HCT116 (cell line): ENCODE measurements at regions not wholly inside any gene's neighbourhood (a gene's known extent, or its start where the extent isn't known, plus 50 kb on each side); places are given as distances from the start of the nearest gene placed in this dataset.

Experiments used
- ATAC-seq: fragments of 200-7000 bp; cut with Tn5 transposase; 2 replicates; pipeline ENCODE4 v1.9.1; 2020; ENCODE audit warnings: mild to moderate bottlenecking, moderate library complexity
- BruUV-seq: library from RNA; stranded (reverse); fragments of 400-500 nt; replicated peaks from 2 replicates; lab custom pipeline; 2021; lab: Mats Ljungman, UMichigan
- CTCF ChIA-PET: fragments of 300-600 bp; sonication (Branson Sonifier 250); formaldehyde crosslinking; loops from one replicate; lab custom pipeline; 2021; ENCODE audit warnings: antibody characterized with exemption; lab: Charles Lee
- POLR2A ChIA-PET: fragments of 300-600, 350-600 bp; sonication (Branson Sonifier 250); formaldehyde crosslinking; loops from one replicate; lab custom pipeline; 2021; ENCODE audit warnings: antibody characterized with exemption; lab: Charles Lee
- RAD21 ChIA-PET, 2 experiments: fragments of 300-600 bp; sonication (Branson Sonifier 250); formaldehyde crosslinking; loops; one replicate each; lab custom pipeline; 2023; ENCODE audit warnings: low total read pairs in 2 of 2; ENCODE audit not compliant: uncharacterized antibody in 2 of 2, unreplicated experiment in 2 of 2, low non-redundant PET in 1 of 2; lab: Charles Lee
- DNase-seq: peaks from one replicate; pipeline ENCODE4 v3.0.0-alpha.2; 2010; ENCODE audit warnings: low read depth, low spot score
- H2AFZ ChIP-seq: fragments of 200-600 bp; shearing (Covaris generic), sonication (generic); 2 replicates; pipeline ENCODE4 v1.6.1; 2017; ENCODE audit warnings: low read depth, mixed run types, mixed read lengths, antibody characterized with exemption, low read length; ENCODE audit not compliant: poor library complexity, severe bottlenecking
- H3K27ac ChIP-seq: 2 replicates; pipeline ENCODE4 v1.5.1; 2012; ENCODE audit warnings: low read depth, low read length
- H3K27me3 ChIP-seq: fragments of 200-600 bp; sonication (generic); 2 replicates; pipeline ENCODE4 v1.6.1; 2016; ENCODE audit warnings: mixed run types, low read length, mixed read lengths; ENCODE audit not compliant: insufficient read depth
- H3K36me3 ChIP-seq, 2 experiments: fragments of 200-500 bp in 1 of 2; fragments of 200-600 bp in 1 of 2; sonication (Bioruptor generic) in 1 of 2; sonication (generic) in 1 of 2; 2 replicates each; pipeline versions ENCODE4 v1.5.1 to v1.6.1; 2014 to 2016; ENCODE audit warnings: low read length in 2 of 2, inconsistent platforms in 1 of 2, mixed read lengths in 1 of 2, mixed run types in 1 of 2; ENCODE audit not compliant: insufficient read depth in 2 of 2, control insufficient read depth in 1 of 2
- H3K4me1 ChIP-seq, 2 experiments: fragments of 200-600 bp in 1 of 2; sonication (generic) in 1 of 2; 2 replicates each; pipeline versions ENCODE4 v1.5.1 to v1.6.1; 2012 to 2017; ENCODE audit warnings: low read length in 2 of 2, inconsistent platforms in 1 of 2, mild to moderate bottlenecking in 1 of 2, mixed read lengths in 1 of 2, mixed run types in 1 of 2, moderate library complexity in 1 of 2; ENCODE audit not compliant: insufficient read depth in 2 of 2, control insufficient read depth in 1 of 2
- H3K4me2 ChIP-seq: fragments of 200-600 bp; sonication (generic); 2 replicates; pipeline ENCODE4 v1.6.1; 2017; ENCODE audit warnings: mixed run types, low read length, mixed read lengths
- H3K4me3 ChIP-seq, 2 experiments: fragments of 200-600 bp in 1 of 2; sonication (generic) in 1 of 2; replicated peaks in 1 of 2; 2 replicates each; pipeline ENCODE4 v1.5.1; 2011 to 2016; ENCODE audit warnings: low read length in 2 of 2, control low read depth in 1 of 2, low read depth in 1 of 2, mild to moderate bottlenecking in 1 of 2, mixed read lengths in 1 of 2, mixed run types in 1 of 2
- H3K79me2 ChIP-seq: fragments of 200-600 bp; sonication (generic); 2 replicates; pipeline ENCODE4 v1.6.1; 2017; ENCODE audit warnings: mild to moderate bottlenecking, mixed run types, low read length, moderate library complexity, mixed read lengths; ENCODE audit not compliant: insufficient read depth
- H3K9ac ChIP-seq: fragments of 200-600 bp; sonication (generic); 2 replicates; pipeline ENCODE4 v1.6.1; 2016; ENCODE audit warnings: low read length, mixed read lengths
- H3K9me2 ChIP-seq: fragments of 200-600 bp; sonication (generic), shearing (Covaris generic); 2 replicates; pipeline ENCODE4 v1.6.1; 2017; ENCODE audit warnings: mixed run types, mild to moderate bottlenecking, moderate library complexity; ENCODE audit not compliant: insufficient read depth
- H3K9me3 ChIP-seq, 2 experiments: fragments of 200-500 bp in 1 of 2; fragments of 200-600 bp in 1 of 2; sonication (Bioruptor generic) in 1 of 2; sonication (generic) in 1 of 2; 2 replicates each; pipeline ENCODE4 v1.6.1; 2014 to 2017; ENCODE audit warnings: low read length in 2 of 2, mixed read lengths in 2 of 2, inconsistent platforms in 1 of 2, low read depth in 1 of 2, mild to moderate bottlenecking in 1 of 2, mixed run types in 1 of 2, moderate library complexity in 1 of 2; ENCODE audit not compliant: control insufficient read depth in 1 of 2, insufficient read depth in 1 of 2
- H4K20me1 ChIP-seq: fragments of 200-600 bp; sonication (generic), shearing (Covaris generic); 2 replicates; pipeline ENCODE4 v1.6.1; 2017; ENCODE audit warnings: mixed run types, mild to moderate bottlenecking, moderate library complexity; ENCODE audit not compliant: insufficient read depth
- CEBPB ChIP-seq: IDR thresholded peaks from 2 replicates; pipeline ENCODE4 v1.6.1; 2012; ENCODE audit warnings: low read depth
- EZH2phosphoT487 ChIP-seq: fragments of 200-600 bp; IDR thresholded peaks from 2 replicates; pipeline ENCODE4 v1.6.1; 2018; ENCODE audit warnings: antibody characterized with exemption, borderline replicate concordance
- JUND ChIP-seq: IDR thresholded peaks from 2 replicates; pipeline ENCODE4 v1.6.1; 2012
- YY1 ChIP-seq: IDR thresholded peaks from 2 replicates; pipeline ENCODE4 v1.6.1; 2011; ENCODE audit warnings: low read length, low read depth, moderate library complexity, mild to moderate bottlenecking; ENCODE audit not compliant: insufficient replicate concordance; ENCODE audit errors: extremely low read depth
- ZNF274 ChIP-seq: fragments of 200-500 bp; sonication (Bioruptor generic); IDR thresholded peaks from 2 replicates; pipeline ENCODE4 v1.6.1; 2014; ENCODE audit warnings: mild to moderate bottlenecking, low read depth, low read length, inconsistent platforms
- intact Hi-C: fragments of 100-400 bp; cut with micrococcal nuclease; formaldehyde crosslinking; loops from 2 replicates; pipeline ENCODE4 v1.10.0; 2022
- TF ChIP-seq, protein P1 (sequence below), 3 experiments: fragments of 200-600 bp in 1 of 3; sonication (generic) in 1 of 3; IDR thresholded peaks in 2 of 3; conservative IDR thresholded peaks in 1 of 3; 2 replicates each; pipeline ENCODE4 v1.5.1; 2012 to 2017; ENCODE audit warnings: low read depth in 2 of 3, low read length in 2 of 3, antibody characterized with exemption in 1 of 3, borderline replicate concordance in 1 of 3, control low read depth in 1 of 3, mild to moderate bottlenecking in 1 of 3, mixed read lengths in 1 of 3, mixed run types in 1 of 3, moderate library complexity in 1 of 3; ENCODE audit not compliant: insufficient read depth in 1 of 3

DNA sequence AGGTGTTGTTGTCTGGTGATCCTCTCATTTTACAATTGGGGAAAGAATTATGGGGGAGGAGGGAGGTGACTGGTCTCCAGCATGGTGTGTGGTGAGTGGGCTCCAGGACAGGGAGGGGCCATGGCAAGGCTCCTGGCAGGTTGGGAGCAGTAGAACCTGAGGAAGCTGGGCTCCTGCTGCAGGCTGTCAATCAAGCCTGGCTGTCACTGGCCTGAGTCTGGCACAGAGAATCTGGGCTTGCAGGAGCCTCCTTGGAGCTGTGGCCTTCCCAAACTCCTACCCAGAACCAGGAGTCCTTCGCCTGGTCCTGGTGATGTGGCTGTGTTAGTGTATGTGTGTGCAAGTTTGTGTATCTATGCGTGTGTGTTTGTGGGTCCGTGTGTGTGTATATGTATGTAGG, 131.9 kb upstream of the CSF3R start (continued):
- no peak for TF ChIP-seq YY1
- TF ChIP-seq JUND = no peak

DNA sequence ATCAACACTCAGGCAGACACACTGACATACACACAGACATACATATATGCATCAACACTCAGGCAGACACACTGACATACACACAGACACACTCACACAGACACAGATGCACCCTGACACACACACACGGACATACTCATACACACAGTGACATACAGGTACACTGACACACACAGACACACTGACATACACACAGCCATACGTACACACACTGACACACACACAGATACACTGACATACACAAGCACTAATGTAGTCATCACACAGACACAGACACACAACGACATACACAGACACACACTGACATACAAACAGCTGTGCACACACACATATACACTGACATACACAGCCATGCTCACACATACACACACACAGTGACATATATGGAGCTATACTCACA, 131.0 kb upstream of the CSF3R start:
- H3K4me1 ChIP-seq = no peaks in the 10 kb centered on the region
- CTCF ChIA-PET = no interaction called here
- RAD21 ChIA-PET = no interaction called here
- no peaks in the 10 kb centered on the region for H3K36me3 ChIP-seq
- H3K27me3 ChIP-seq = peaks cover 21% of the 10 kb centered on the region; the same call in 1 of the 2 replicates
- no peaks in the 10 kb centered on the region for H4K20me1 ChIP-seq
- no TSS peak for BruUV-seq
- POLR2A ChIA-PET = no interaction called here
- H3K4me2 ChIP-seq = no peak overlapping the region
- TF ChIP-seq ZNF274 (no peak), CEBPB (no peak), EZH2phosphoT487 (no peak)
- no peak overlapping the region for H2AFZ ChIP-seq
- no peaks in the 10 kb centered on the region for H3K9me2 ChIP-seq
- H3K27ac ChIP-seq = no peak overlapping the region
- no peak overlapping the region for H3K9ac ChIP-seq
- no peak overlapping the region for H3K4me3 ChIP-seq
- no peaks in the 10 kb centered on the region for H3K9me3 ChIP-seq
- DNase-seq (no peak), ATAC-seq (no peak)
- no peaks in the 10 kb centered on the region for H3K79me2 ChIP-seq
- intact Hi-C loops = loop anchor here (10.0 kb wide), 1 partner anchor 711 kb away; no protein-coding TSS in a partner anchor

DNA sequence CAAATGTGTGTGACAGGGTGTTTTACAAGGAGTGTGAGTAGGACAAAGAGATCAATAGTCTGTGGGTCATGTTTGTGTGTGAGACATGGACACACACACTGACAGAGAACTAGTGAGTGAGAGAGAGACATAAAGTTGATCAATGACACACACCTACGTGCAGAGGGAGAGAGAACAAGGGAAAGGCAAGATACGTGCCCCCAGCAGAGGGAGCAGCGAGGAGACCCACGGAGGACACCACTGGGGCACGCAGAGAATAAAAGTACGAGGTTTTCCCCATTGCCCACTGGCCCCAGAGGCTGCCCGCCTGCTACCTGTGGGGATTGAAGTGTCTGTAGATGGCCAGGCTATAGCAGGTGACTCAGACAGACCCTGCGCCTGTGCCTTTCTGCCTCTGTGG, 130.2 kb upstream of the CSF3R start:
- ChIA-PET CTCF (no interaction called here), RAD21 (no interaction called here), POLR2A (no interaction called here)
- Histone ChIP-seq H3K27ac (no peak overlapping the region), H3K4me1 (no peaks in the 10 kb centered on the region), H3K27me3 (peaks cover 21% of the 10 kb centered on the region; the same call in 1 of the 2 replicates), H3K4me2 (no peak overlapping the region), H3K4me3 (no peak overlapping the region), H4K20me1 (no peaks in the 10 kb centered on the region), H3K9me3 (no peaks in the 10 kb centered on the region), H3K9me2 (no peaks in the 10 kb centered on the region), H3K9ac (no peak overlapping the region), H3K36me3 (no peaks in the 10 kb centered on the region), H3K79me2 (no peaks in the 10 kb centered on the region), H2AFZ (no peak overlapping the region)
- DNase-seq = no peak
- peak; percentile 28; the same call in 1 of the 2 replicates for ATAC-seq
- TF ChIP-seq, protein P1, sequence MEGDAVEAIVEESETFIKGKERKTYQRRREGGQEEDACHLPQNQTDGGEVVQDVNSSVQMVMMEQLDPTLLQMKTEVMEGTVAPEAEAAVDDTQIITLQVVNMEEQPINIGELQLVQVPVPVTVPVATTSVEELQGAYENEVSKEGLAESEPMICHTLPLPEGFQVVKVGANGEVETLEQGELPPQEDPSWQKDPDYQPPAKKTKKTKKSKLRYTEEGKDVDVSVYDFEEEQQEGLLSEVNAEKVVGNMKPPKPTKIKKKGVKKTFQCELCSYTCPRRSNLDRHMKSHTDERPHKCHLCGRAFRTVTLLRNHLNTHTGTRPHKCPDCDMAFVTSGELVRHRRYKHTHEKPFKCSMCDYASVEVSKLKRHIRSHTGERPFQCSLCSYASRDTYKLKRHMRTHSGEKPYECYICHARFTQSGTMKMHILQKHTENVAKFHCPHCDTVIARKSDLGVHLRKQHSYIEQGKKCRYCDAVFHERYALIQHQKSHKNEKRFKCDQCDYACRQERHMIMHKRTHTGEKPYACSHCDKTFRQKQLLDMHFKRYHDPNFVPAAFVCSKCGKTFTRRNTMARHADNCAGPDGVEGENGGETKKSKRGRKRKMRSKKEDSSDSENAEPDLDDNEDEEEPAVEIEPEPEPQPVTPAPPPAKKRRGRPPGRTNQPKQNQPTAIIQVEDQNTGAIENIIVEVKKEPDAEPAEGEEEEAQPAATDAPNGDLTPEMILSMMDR (IDR thresholded peaks at IDR 0.05 in 2 of 3, conservative IDR thresholded peaks at IDR 0.05 in 1 of 3; ENCODE audit: borderline replicate concordance in 1 of 3, insufficient read depth in 1 of 3, low read depth in 2 of 3, low read length in 2 of 3) = peak; percentile 21 to 45 (median 35); a peak in 4 of 6 replicates
- no peak for TF ChIP-seq ZNF274
- no TSS peak for BruUV-seq
- intact Hi-C loops = loop anchor here (10.0 kb wide), 1 partner anchor 712 kb away; no protein-coding TSS in a partner anchor
